Upper lobe of right lung (tissue), 1 donor: ENCODE measurements at regions not wholly inside any gene's neighbourhood (a gene's known extent, or its start where the extent isn't known, plus 50 kb on each side); places are given as distances from the start of the nearest gene placed in this dataset.

ENCODE experiments used
- ATAC-seq: fragments of 200-7000 bp; cut with Tn5 transposase; one replicate; pipeline ENCODE4 v1.9.1; 2020; ENCODE audit warnings: mild to moderate bottlenecking, moderate library complexity
- DNase-seq: peaks from one replicate; pipeline ENCODE4 v3.0.0-alpha.2; 2020
- H3K27ac ChIP-seq: fragments of 200-600 bp; one replicate; pipeline ENCODE4 v1.8.0; 2022
- H3K27me3 ChIP-seq: fragments of 200-600 bp; one replicate; pipeline ENCODE4 v1.8.0; 2022; ENCODE audit warnings: mild to moderate bottlenecking
- H3K36me3 ChIP-seq: fragments of 200-600 bp; one replicate; pipeline ENCODE4 v1.8.0; 2022
- H3K4me1 ChIP-seq: fragments of 200-600 bp; one replicate; pipeline ENCODE4 v1.8.0; 2022
- H3K4me3 ChIP-seq: fragments of 200-600 bp; one replicate; pipeline ENCODE4 v1.8.0; 2022; ENCODE audit warnings: mild to moderate bottlenecking
- H3K9me3 ChIP-seq: fragments of 200-600 bp; one replicate; pipeline ENCODE4 v1.8.0; 2022
- CTCF ChIP-seq: fragments of 200-600 bp; IDR thresholded peaks from one replicate; pipeline ENCODE4 v1.8.0; 2022; ENCODE audit warnings: antibody characterized with exemption
- intact Hi-C: fragments of 100-400 bp; cut with DNase I; formaldehyde crosslinking; loops from one replicate; pipeline ENCODE4 v1.11.0; 2022
- donor health status: DM: no; HTN: yes; CAD: no; lungs with severe emphysema.

DNA sequence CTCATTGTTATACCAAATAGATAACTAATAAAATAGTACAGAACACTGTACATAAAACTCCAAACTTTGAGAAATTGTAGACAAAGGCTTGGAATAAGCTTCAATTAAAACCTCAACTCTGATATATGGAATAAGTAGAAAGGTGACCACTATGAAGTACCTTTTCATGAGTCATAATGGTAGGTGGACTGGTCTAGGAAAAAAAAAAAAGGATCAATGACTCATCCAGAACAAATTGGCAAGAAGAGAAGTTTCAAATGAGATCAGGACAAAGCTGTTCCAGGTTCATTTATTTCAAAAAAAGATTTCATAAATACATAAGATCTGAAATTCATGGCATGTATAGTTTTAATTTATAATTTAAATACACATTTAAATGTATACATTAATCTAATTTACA, 769.7 kb downstream of the SUCLG1 start:
- TF ChIP-seq CTCF, result no peak
- intact Hi-C loops, result no loop called here
- no peaks in the 10 kb centered on the region for H3K36me3 ChIP-seq

DNA sequence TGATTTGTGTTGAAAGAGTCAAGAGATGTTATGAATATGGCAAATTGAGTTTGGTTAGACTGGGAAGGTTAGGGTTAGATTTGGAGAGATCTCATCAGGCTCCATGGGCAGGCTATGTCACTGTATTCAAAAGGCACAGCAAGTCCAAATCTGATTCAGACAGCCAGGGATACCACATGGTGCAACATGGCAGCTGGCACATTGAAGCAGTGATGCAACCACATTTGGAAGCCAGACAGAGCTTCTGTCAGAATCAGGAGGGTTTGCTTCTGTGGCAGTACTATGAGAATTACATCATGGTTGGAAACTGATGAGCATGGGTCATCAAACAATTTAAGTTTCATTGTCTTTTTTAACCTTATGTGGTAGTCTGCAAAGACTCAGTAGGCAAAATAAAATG, 772.2 kb downstream of the SUCLG1 start:
- no peaks in the 10 kb centered on the region for H3K4me1 ChIP-seq
- intact Hi-C loops, result no loop called here
- no peaks in the 10 kb centered on the region for H3K9me3 ChIP-seq
- no peak for TF ChIP-seq CTCF
- no peak overlapping the region for H3K27ac ChIP-seq
- no peaks in the 10 kb centered on the region for H3K36me3 ChIP-seq
- no peak overlapping the region for H3K4me3 ChIP-seq
- ATAC-seq (no peak), DNase-seq (no peak)
- no peaks in the 10 kb centered on the region for H3K27me3 ChIP-seq

More for the DNA sequence above, 769.7 kb downstream of the SUCLG1 start:
- Histone ChIP-seq H3K4me3 (no peak overlapping the region), H3K27me3 (no peaks in the 10 kb centered on the region), H3K27ac (no peak overlapping the region), H3K4me1 (no peaks in the 10 kb centered on the region), H3K9me3 (no peaks in the 10 kb centered on the region)
- no peak for ATAC-seq
- no peak for DNase-seq

DNA sequence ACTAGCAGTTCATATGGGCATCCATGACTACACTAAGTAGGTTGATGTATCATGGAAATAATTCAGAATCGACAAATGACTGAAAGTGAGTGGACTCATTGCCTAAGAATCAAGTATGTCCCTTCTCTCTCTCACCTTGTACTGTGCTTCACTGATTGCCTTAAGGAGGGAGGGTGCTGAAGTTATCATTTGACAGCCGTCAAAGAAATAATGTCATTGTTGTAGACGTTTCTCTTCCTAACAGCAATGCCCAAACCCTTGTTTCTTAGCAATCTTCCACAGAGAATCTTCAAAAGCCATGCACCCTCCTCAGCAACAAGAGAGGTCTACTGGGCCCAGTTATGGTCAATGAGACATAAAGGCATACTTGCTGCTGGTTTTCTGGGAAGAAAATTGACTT, 785.0 kb downstream of the SUCLG1 start:
- no peak overlapping the region for H3K4me3 ChIP-seq
- no peaks in the 10 kb centered on the region for H3K27me3 ChIP-seq
- H3K27ac ChIP-seq, result no peak overlapping the region
- DNase-seq (no peak), ATAC-seq (no peak)
- H3K4me1 ChIP-seq, result no peaks in the 10 kb centered on the region
- H3K9me3 ChIP-seq, result no peaks in the 10 kb centered on the region
- TF ChIP-seq CTCF, result no peak
- intact Hi-C loops, result no loop called here
- no peaks in the 10 kb centered on the region for H3K36me3 ChIP-seq

DNA sequence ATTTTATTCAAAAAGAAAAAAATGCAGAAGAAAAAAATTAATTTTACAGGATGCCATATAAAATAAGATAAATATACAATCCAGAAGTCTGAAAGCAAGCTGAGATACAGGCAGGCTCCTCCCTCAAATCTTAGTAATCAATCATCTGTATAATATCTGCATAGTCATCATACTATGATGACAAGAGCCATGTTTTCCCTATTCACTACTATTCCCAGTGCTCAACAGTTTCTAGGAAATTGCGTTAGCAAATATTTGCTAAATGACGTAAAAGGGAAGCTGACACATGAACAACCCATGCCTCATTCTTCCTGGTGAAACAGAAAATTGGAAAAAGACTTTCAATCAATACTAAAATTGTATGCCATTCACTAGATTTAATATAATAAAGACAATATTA, 793.2 kb downstream of the SUCLG1 start:
- H3K27ac ChIP-seq, result no peak overlapping the region

DNA sequence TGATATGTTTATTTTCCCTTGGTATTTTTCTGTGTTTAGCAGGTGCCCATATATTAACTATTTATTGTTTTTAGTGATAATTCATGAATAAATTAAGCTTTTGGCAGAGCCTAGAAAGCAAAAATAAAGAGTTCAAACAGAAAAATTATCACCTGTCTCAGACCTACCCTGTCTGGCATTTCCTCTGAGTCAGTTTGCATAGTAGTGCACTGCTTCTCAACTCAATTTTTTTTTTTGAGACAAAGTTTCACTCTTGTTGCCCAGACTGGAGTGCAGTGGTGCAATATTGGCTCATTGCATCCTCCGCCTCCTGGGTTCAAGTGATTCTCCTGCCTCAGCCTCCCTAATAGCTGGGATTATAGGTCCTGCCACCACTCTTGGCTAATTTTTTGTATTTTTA, 793.9 kb downstream of the SUCLG1 start:
- no peaks in the 10 kb centered on the region for H3K27me3 ChIP-seq

More for the DNA sequence above, 793.2 kb downstream of the SUCLG1 start:
- no peak overlapping the region for H3K4me3 ChIP-seq
- H3K27me3 ChIP-seq, result no peaks in the 10 kb centered on the region
- DNase-seq, result no peak
- no peaks in the 10 kb centered on the region for H3K9me3 ChIP-seq
- H3K4me1 ChIP-seq, result no peaks in the 10 kb centered on the region
- H3K36me3 ChIP-seq, result no peaks in the 10 kb centered on the region
- TF ChIP-seq CTCF, result no peak
- no peak for ATAC-seq
- intact Hi-C loops, result no loop called here

More for the DNA sequence above, 793.9 kb downstream of the SUCLG1 start:
- ATAC-seq (no peak), DNase-seq (no peak)
- no peak for TF ChIP-seq CTCF
- H3K9me3 ChIP-seq, result no peaks in the 10 kb centered on the region
- no peaks in the 10 kb centered on the region for H3K36me3 ChIP-seq
- H3K4me3 ChIP-seq, result no peak overlapping the region
- H3K4me1 ChIP-seq, result no peaks in the 10 kb centered on the region
- no peak overlapping the region for H3K27ac ChIP-seq
- intact Hi-C loops, result no loop called here
